H1 (cell line): ENCODE measurements at regions not wholly inside any gene's neighbourhood (a gene's known extent, or its start where the extent isn't known, plus 50 kb on each side); places are given as distances from the start of the nearest gene placed in this dataset.

Experiments used
- CTCF ChIA-PET: fragments of 300-600 bp; sonication (Branson Sonifier 250); formaldehyde crosslinking; loops from one replicate; lab custom pipeline; 2021; ENCODE audit not compliant: partially characterized antibody; lab: Charles Lee
- POLR2A ChIA-PET: fragments of 300-600 bp; sonication (Branson Sonifier 250); formaldehyde crosslinking; loops from one replicate; lab custom pipeline; 2021; ENCODE audit warnings: inconsistent platforms; ENCODE audit not compliant: partially characterized antibody; lab: Charles Lee
- DNase-seq, 2 experiments: peaks; one replicate each; pipeline versions ENCODE4 v3.0.0 to v3.0.0-alpha.2; 2010 to 2022; ENCODE audit warnings: low spot score in 2 of 2, low read depth in 1 of 2, mixed read lengths in 1 of 2
- FAIRE-seq: peaks from 2 replicates; lab custom pipeline; 2011; peaks lifted over from hg19 to GRCh38; lab: Jason Lieb, UNC
- H2AFZ ChIP-seq: 2 replicates; pipeline ENCODE4 v1.8.1; 2012; ENCODE audit warnings: low read length, inconsistent platforms
- H2AK5ac ChIP-seq: 2 replicates; pipeline ENCODE4 v1.6.1; 2013; ENCODE audit warnings: low read depth, low read length
- H2BK120ac ChIP-seq: replicated peaks from 2 replicates; pipeline ENCODE3; 2013; ENCODE audit warnings: low read depth, low read length, inconsistent platforms
- H2BK12ac ChIP-seq: 2 replicates; pipeline ENCODE4 v1.6.1; 2013; ENCODE audit warnings: low read depth, low read length
- H2BK15ac ChIP-seq: 2 replicates; pipeline ENCODE4 v1.6.1; 2013; ENCODE audit warnings: low read length
- H2BK20ac ChIP-seq: 2 replicates; pipeline ENCODE4 v1.6.1; 2013; ENCODE audit warnings: low read length
- H2BK5ac ChIP-seq: 2 replicates; pipeline ENCODE4 v1.6.1; 2013; ENCODE audit warnings: low read depth, low read length
- H3K14ac ChIP-seq: 2 replicates; pipeline ENCODE4 v1.6.1; 2013; ENCODE audit warnings: inconsistent platforms; ENCODE audit not compliant: insufficient read length
- H3K18ac ChIP-seq: 2 replicates; pipeline ENCODE4 v1.6.1; 2013; ENCODE audit warnings: low read length; ENCODE audit errors: extremely low read depth
- H3K23ac ChIP-seq: 2 replicates; pipeline ENCODE4 v1.6.1; 2013; ENCODE audit warnings: inconsistent platforms; ENCODE audit not compliant: insufficient read length
- H3K23me2 ChIP-seq: 2 replicates; pipeline ENCODE4 v1.6.1; 2013; ENCODE audit warnings: low read depth, low read length
- H3K27ac ChIP-seq: 2 replicates; pipeline ENCODE4 v1.6.1; 2011; ENCODE audit warnings: low read depth, low read length, inconsistent platforms
- H3K27me3 ChIP-seq, 4 experiments: replicated peaks in 1 of 4; 1 replicate in 1 of 4; 2 replicates in 3 of 4; pipeline versions ENCODE4 v1.6.1 to v1.8.1; 2011 to 2013; ENCODE audit warnings: low read length in 3 of 4, mild to moderate bottlenecking in 3 of 4, inconsistent platforms in 2 of 4, mixed read lengths in 2 of 4, moderate library complexity in 1 of 4; ENCODE audit not compliant: control insufficient read depth in 3 of 4, insufficient read depth in 3 of 4; ENCODE audit errors: extremely low read depth in 1 of 4
- H3K36me3 ChIP-seq, 4 experiments: 2 replicates each; pipeline versions ENCODE4 v1.6.1 to v1.8.1; 2011 to 2013; ENCODE audit warnings: mild to moderate bottlenecking in 4 of 4, low read length in 3 of 4, moderate library complexity in 2 of 4, control low read depth in 1 of 4, inconsistent platforms in 1 of 4; ENCODE audit not compliant: insufficient read depth in 4 of 4, control insufficient read depth in 2 of 4
- H3K4ac ChIP-seq: replicated peaks from 2 replicates; pipeline ENCODE3; 2013; ENCODE audit warnings: low read length, low read depth, mixed read lengths, inconsistent platforms; ENCODE audit not compliant: insufficient read length
- H3K4me1 ChIP-seq, 4 experiments: replicated peaks in 1 of 4; 1 replicate in 1 of 4; 2 replicates in 3 of 4; pipeline versions ENCODE4 v1.6.1 to v1.8.1; 2011 to 2013; ENCODE audit warnings: low read length in 3 of 4, inconsistent platforms in 2 of 4, mixed read lengths in 1 of 4; ENCODE audit not compliant: insufficient read depth in 4 of 4, control insufficient read depth in 3 of 4
- H3K4me2 ChIP-seq, 2 experiments: 2 replicates each; pipeline versions ENCODE4 v1.6.1 to v1.8.1; 2011 to 2013; ENCODE audit warnings: low read depth in 2 of 2, low read length in 2 of 2, control low read depth in 1 of 2, inconsistent platforms in 1 of 2, mild to moderate bottlenecking in 1 of 2; ENCODE audit not compliant: insufficient read depth in 1 of 2
- H3K4me3 ChIP-seq, 4 experiments: fragments of 200-600, 300-600 bp in 1 of 4; sonication (generic), shearing (Covaris generic), sonication (Bioruptor Twin) in 1 of 4; 2 replicates each; pipeline versions ENCODE4 v1.5.1 to v1.8.1; 2011 to 2016; ENCODE audit warnings: low read length in 4 of 4, low read depth in 3 of 4, control low read depth in 2 of 4, inconsistent platforms in 2 of 4, mild to moderate bottlenecking in 2 of 4, mixed read lengths in 1 of 4, moderate library complexity in 1 of 4; ENCODE audit not compliant: insufficient read depth in 2 of 4; ENCODE audit errors: extremely low read depth in 1 of 4
- H3K56ac ChIP-seq: replicated peaks from 2 replicates; pipeline ENCODE3; 2013; ENCODE audit warnings: low read depth, mild to moderate bottlenecking, mixed read lengths, low read length, inconsistent platforms; ENCODE audit not compliant: insufficient read length
- H3K79me1 ChIP-seq: 2 replicates; pipeline ENCODE4 v1.6.1; 2013; ENCODE audit warnings: low read depth, low read length, control low read depth
- H3K79me2 ChIP-seq, 2 experiments: 2 replicates each; pipeline versions ENCODE4 v1.6.1 to v1.8.1; 2012 to 2013; ENCODE audit warnings: low read length in 2 of 2, mild to moderate bottlenecking in 2 of 2, inconsistent platforms in 1 of 2; ENCODE audit not compliant: insufficient read depth in 2 of 2, control insufficient read depth in 1 of 2
- H3K9ac ChIP-seq, 4 experiments: replicated peaks in 1 of 4; 1 replicate in 1 of 4; 2 replicates in 3 of 4; pipeline versions ENCODE4 v1.6.1 to v1.8.1; 2011 to 2013; ENCODE audit warnings: low read depth in 3 of 4, low read length in 3 of 4, control low read depth in 2 of 4, mild to moderate bottlenecking in 2 of 4, moderate library complexity in 2 of 4, inconsistent platforms in 1 of 4; ENCODE audit errors: extremely low read depth in 1 of 4
- H3K9me3 ChIP-seq, 2 experiments: 2 replicates each; pipeline versions ENCODE4 v1.6.1 to v1.8.1; 2012 to 2013; ENCODE audit warnings: mild to moderate bottlenecking in 2 of 2, moderate library complexity in 2 of 2, control low read depth in 1 of 2, inconsistent platforms in 1 of 2, low read depth in 1 of 2, low read length in 1 of 2, mixed read lengths in 1 of 2; ENCODE audit not compliant: insufficient read depth in 2 of 2
- H4K20me1 ChIP-seq, 2 experiments: replicated peaks in 1 of 2; 2 replicates each; pipeline versions ENCODE3 to v1.8.1; 2011 to 2013; ENCODE audit warnings: inconsistent platforms in 2 of 2, low read length in 2 of 2, mild to moderate bottlenecking in 1 of 2; ENCODE audit not compliant: insufficient read depth in 2 of 2, control insufficient read depth in 1 of 2
- H4K5ac ChIP-seq: 2 replicates; pipeline ENCODE4 v1.6.1; 2013; ENCODE audit warnings: low read length, low read depth, mixed read lengths, inconsistent platforms; ENCODE audit not compliant: insufficient read length
- H4K8ac ChIP-seq: 2 replicates; pipeline ENCODE4 v1.8.0; 2013; ENCODE audit warnings: mild to moderate bottlenecking, moderate library complexity, low read length, inconsistent platforms; ENCODE audit not compliant: insufficient read depth; ENCODE audit errors: extremely low read depth
- H4K91ac ChIP-seq: replicated peaks from 2 replicates; pipeline ENCODE3; 2013; ENCODE audit warnings: low read length, mixed read lengths, inconsistent platforms; ENCODE audit not compliant: insufficient read length
- BCL11A ChIP-seq, 2 experiments: IDR thresholded peaks; one replicate each; pipeline ENCODE4 v1.6.1; 2011; ENCODE audit warnings: low read depth in 2 of 2, low read length in 2 of 2, mild to moderate bottlenecking in 2 of 2
- CEBPB ChIP-seq: IDR thresholded peaks from 2 replicates; pipeline ENCODE4 v1.6.1; 2012; ENCODE audit warnings: low read depth, low read length
- EGR1 ChIP-seq: IDR thresholded peaks from 2 replicates; pipeline ENCODE4 v1.6.1; 2011; ENCODE audit warnings: low read depth, low read length, borderline replicate concordance
- EZH2 ChIP-seq: fragments of 200-600 bp; sonication (generic); IDR thresholded peaks from 2 replicates; pipeline ENCODE4 v1.7.1; 2012; ENCODE audit warnings: low read depth, mild to moderate bottlenecking, moderate library complexity, low read length, inconsistent platforms; ENCODE audit not compliant: severe bottlenecking
- KDM1A ChIP-seq: fragments of 200-600, 300-600 bp; sonication (generic); IDR thresholded peaks from 2 replicates; pipeline ENCODE4 v1.7.1; 2016; ENCODE audit warnings: mild to moderate bottlenecking, low read length, borderline replicate concordance
- NANOG ChIP-seq: IDR thresholded peaks from 2 replicates; pipeline ENCODE4 v1.6.1; 2011; ENCODE audit warnings: low read length, low read depth, mild to moderate bottlenecking, inconsistent platforms; ENCODE audit not compliant: insufficient read depth, poor library complexity, severe bottlenecking
- SP4 ChIP-seq: IDR thresholded peaks from 2 replicates; pipeline ENCODE4 v1.6.1; 2012; ENCODE audit warnings: low read length, inconsistent platforms
- WGBS, 2 experiments: shearing (Covaris generic) in 1 of 2; methylation state at CpG; one replicate each; pipeline versions ENCODE4 v1.1.6 to v1.1.7; 2013 to 2015; ENCODE audit warnings: low lambda C conversion rate in 2 of 2, mixed read lengths in 2 of 2, inconsistent platforms in 1 of 2, low coverage in 1 of 2, missing lambda C conversion rate in 1 of 2; ENCODE audit not compliant: insufficient replicate concordance in 2 of 2, insufficient coverage in 1 of 2, insufficient read length in 1 of 2; ENCODE audit errors: extremely low coverage in 1 of 2, missing lambda C conversion rate in 1 of 2; 5-methylcytosine and 5-hydroxymethylcytosine counted together
- TF ChIP-seq, protein P1 (sequence below): IDR thresholded peaks from 2 replicates; pipeline ENCODE4 v1.6.1; 2012; ENCODE audit warnings: inconsistent platforms

DNA sequence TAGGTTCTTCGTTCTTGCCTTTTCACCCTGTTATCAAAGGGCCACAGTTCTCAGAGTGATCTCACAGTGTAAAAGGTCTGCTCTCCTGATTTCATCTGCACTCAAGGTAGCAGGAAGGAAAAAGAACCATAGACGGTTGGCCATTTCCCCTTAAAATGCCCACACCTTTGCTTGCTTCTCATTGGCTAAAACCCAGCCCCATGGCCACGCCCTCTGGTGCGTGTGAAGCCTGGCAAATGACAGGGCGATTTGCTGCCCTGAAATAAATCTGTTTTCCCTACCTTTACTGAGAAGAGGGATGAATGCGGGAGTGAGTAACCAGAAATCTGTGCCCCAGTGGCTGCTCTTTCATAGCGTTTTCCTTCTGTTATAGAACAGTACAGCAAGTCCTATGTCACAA, 269.3 kb downstream of the POU4F1 start:
- CTCF ChIA-PET = no interaction called here
- H2AFZ ChIP-seq = peak overlapping the region; percentile 93

More for the DNA sequence above, 269.3 kb downstream of the POU4F1 start:
- TF ChIP-seq SP4 = no peak
- TF ChIP-seq, protein P1, sequence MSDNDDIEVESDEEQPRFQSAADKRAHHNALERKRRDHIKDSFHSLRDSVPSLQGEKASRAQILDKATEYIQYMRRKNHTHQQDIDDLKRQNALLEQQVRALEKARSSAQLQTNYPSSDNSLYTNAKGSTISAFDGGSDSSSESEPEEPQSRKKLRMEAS = 0 out of 2 replicates have a peak, but pooled peaks have one; percentile 12
- no peak for TF ChIP-seq KDM1A
- TF ChIP-seq EZH2 = no peak
- TF ChIP-seq NANOG = no peak
- TF ChIP-seq EGR1 = no peak
- no peak for TF ChIP-seq BCL11A (IDR thresholded peaks at IDR 0.05; ENCODE audit: low read depth in 2 of 2, low read length in 2 of 2)
- no peak for TF ChIP-seq CEBPB
- Histone ChIP-seq H3K4me2 (no peak overlapping the region), H2BK12ac (no peak overlapping the region), H3K14ac (no peak overlapping the region), H2BK15ac (no peak overlapping the region), H2BK5ac (no peak overlapping the region), H3K27me3 (no peaks in the 10 kb centered on the region), H3K4me1 (no peaks in the 10 kb centered on the region; a peak in 1 of 7 replicates), H2BK20ac (no peak overlapping the region), H2AK5ac (no peak overlapping the region), H3K9ac (no peak overlapping the region), H4K8ac (no peak overlapping the region), H4K91ac (no peak overlapping the region), H3K23me2 (no peaks in the 10 kb centered on the region), H3K36me3 (no peaks in the 10 kb centered on the region), H3K9me3 (no peaks in the 10 kb centered on the region), H3K27ac (no peak overlapping the region), H2BK120ac (no peak overlapping the region), H3K79me1 (no peaks in the 10 kb centered on the region), H4K20me1 (no peaks in the 10 kb centered on the region), H3K4me3 (no peak overlapping the region), H3K4ac (no peak overlapping the region), H3K56ac (no peak overlapping the region), H3K79me2 (no peaks in the 10 kb centered on the region), H3K23ac (no peak overlapping the region), H4K5ac (no peak overlapping the region), H3K18ac (no peak overlapping the region)
- FAIRE-seq (no peak), DNase-seq (no peak)
- POLR2A ChIA-PET = no interaction called here
- 73% methylated on average over 7 of the region's 7 CpGs; no CpG with 5 or more reads in 1 of the 2 experiments for WGBS, 2 experiments
